Caco-2 (cell line): ENCODE measurements at regions not wholly inside any gene's neighbourhood (a gene's known extent, or its start where the extent isn't known, plus 50 kb on each side); places are given as distances from the start of the nearest gene placed in this dataset.

Source experiments
- BruUV-seq: library from RNA; stranded (reverse); fragments of 400-500 nt; replicated peaks from 2 replicates; lab custom pipeline; 2021; lab: Mats Ljungman, UMichigan
- CTCF ChIA-PET: fragments of 300-600 bp; sonication (Branson Sonifier 250); formaldehyde crosslinking; loops from one replicate; lab custom pipeline; 2022; ENCODE audit warnings: antibody characterized with exemption; lab: Charles Lee
- POLR2A ChIA-PET: fragments of 300-600 bp; sonication (Branson Sonifier 250); formaldehyde crosslinking; loops from one replicate; lab custom pipeline; 2022; ENCODE audit warnings: antibody characterized with exemption; lab: Charles Lee
- DNase-seq, 2 experiments: peaks; one replicate each; pipeline versions ENCODE4 v3.0.0 to v3.0.0-alpha.2; 2020 to 2022
- H3K27me3 ChIP-seq: replicated peaks from 2 replicates; pipeline ENCODE4 v1.6.0; 2011; ENCODE audit warnings: low read length; ENCODE audit not compliant: control insufficient read depth, insufficient read depth
- H3K36me3 ChIP-seq: 2 replicates; pipeline ENCODE4 v1.5.1; 2011; ENCODE audit warnings: low read length; ENCODE audit not compliant: control insufficient read depth, insufficient read depth
- H3K4me1 ChIP-seq: fragments of 250-450 bp; sonication (Bioruptor Pico); 2 replicates; pipeline ENCODE4 v1.5.1; 2020; ENCODE audit warnings: mild to moderate bottlenecking
- H3K4me3 ChIP-seq: 2 replicates; pipeline ENCODE4 v1.5.1; 2011; ENCODE audit warnings: low read depth, mild to moderate bottlenecking, control low read depth, low read length
- H3K9me3 ChIP-seq: fragments of 250-450 bp; sonication (Bioruptor Pico); 2 replicates; pipeline ENCODE4 v1.5.1; 2020; ENCODE audit warnings: mild to moderate bottlenecking, moderate library complexity
- H3K27ac Mint-ChIP-seq: one replicate; pipeline ENCODE4 v1.8.0; 2022; ENCODE audit warnings: mixed read lengths; ENCODE audit not compliant: unreplicated experiment
- H3K27me3 Mint-ChIP-seq: one replicate; pipeline ENCODE4 v1.8.0; 2022; ENCODE audit warnings: mixed read lengths; ENCODE audit not compliant: insufficient read depth, unreplicated experiment
- H3K36me3 Mint-ChIP-seq: one replicate; pipeline ENCODE4 v1.8.0; 2022; ENCODE audit warnings: mild to moderate bottlenecking, mixed read lengths; ENCODE audit not compliant: insufficient read depth, unreplicated experiment
- H3K4me1 Mint-ChIP-seq: one replicate; pipeline ENCODE4 v1.8.0; 2022; ENCODE audit warnings: low read depth, mixed read lengths; ENCODE audit not compliant: unreplicated experiment
- H3K4me3 Mint-ChIP-seq: one replicate; pipeline ENCODE4 v1.8.0; 2022; ENCODE audit warnings: mild to moderate bottlenecking, moderate library complexity, mixed read lengths; ENCODE audit not compliant: unreplicated experiment
- H3K9me3 Mint-ChIP-seq: one replicate; pipeline ENCODE4 v1.8.0; 2022; ENCODE audit warnings: mixed read lengths; ENCODE audit not compliant: unreplicated experiment
- CTCF ChIP-seq, 2 experiments: fragments of 200-600 bp in 1 of 2; IDR thresholded peaks; 1 replicate in 1 of 2; 2 replicates in 1 of 2; pipeline versions ENCODE4 v1.5.1 to v1.8.0; 2011 to 2022; ENCODE audit warnings: antibody characterized with exemption in 1 of 2, control low read depth in 1 of 2, inconsistent platforms in 1 of 2, low read depth in 1 of 2, low read length in 1 of 2, mild to moderate bottlenecking in 1 of 2, moderate library complexity in 1 of 2; ENCODE audit not compliant: insufficient read depth in 1 of 2, severe bottlenecking in 1 of 2, unreplicated experiment in 1 of 2
- intact Hi-C: fragments of 100-400 bp; cut with micrococcal nuclease; formaldehyde crosslinking; loops from one replicate; pipeline ENCODE4 v1.10.0; 2022; ENCODE audit not compliant: unreplicated experiment

- DNase-seq, result no peak
- Mint-ChIP-seq H3K27me3 (peaks cover under 1% of the 10 kb centered on the region), H3K36me3 (no peaks in the 10 kb centered on the region), H3K27ac (no peak overlapping the region), H3K9me3 (peaks cover 6% of the 10 kb centered on the region), H3K4me1 (no peaks in the 10 kb centered on the region), H3K4me3 (no peak overlapping the region)
- no TSS peak for BruUV-seq
- H3K36me3 ChIP-seq, result no peaks in the 10 kb centered on the region
- intact Hi-C loops, result no loop called here
- no peak for TF ChIP-seq CTCF (IDR thresholded peaks at IDR 0.05; ENCODE audit: insufficient read depth in 1 of 2, low read depth in 1 of 2, low read length in 1 of 2, severe bottlenecking in 1 of 2, unreplicated experiment in 1 of 2)
- H3K4me3 ChIP-seq, result no peak overlapping the region
- no peaks in the 10 kb centered on the region for H3K9me3 ChIP-seq
- H3K4me1 ChIP-seq, result no peaks in the 10 kb centered on the region
- POLR2A ChIA-PET, result no interaction called here
- CTCF ChIA-PET, result no interaction called here
- no peaks in the 10 kb centered on the region for H3K27me3 ChIP-seq
Measured at GRCh38 chr9:107123389-107123788, 159.7 kb upstream of the RAD23B start.

GRCh38 chr9:107127608-107128007 lies 155.5 kb upstream of the RAD23B start:
- no peak overlapping the region for H3K4me3 ChIP-seq
- intact Hi-C loops, result no loop called here
- H3K27me3 ChIP-seq, result no peaks in the 10 kb centered on the region
- Mint-ChIP-seq H3K4me1 (no peaks in the 10 kb centered on the region), H3K4me3 (no peak overlapping the region), H3K27ac (no peak overlapping the region), H3K36me3 (no peaks in the 10 kb centered on the region), H3K9me3 (peaks cover 6% of the 10 kb centered on the region), H3K27me3 (peaks cover 3% of the 10 kb centered on the region)
- no peaks in the 10 kb centered on the region for H3K9me3 ChIP-seq
- no peak for TF ChIP-seq CTCF (IDR thresholded peaks at IDR 0.05; ENCODE audit: insufficient read depth in 1 of 2, low read depth in 1 of 2, low read length in 1 of 2, severe bottlenecking in 1 of 2, unreplicated experiment in 1 of 2)
- ChIA-PET CTCF (no interaction called here), POLR2A (no interaction called here)
- H3K36me3 ChIP-seq, result no peaks in the 10 kb centered on the region
- no TSS peak for BruUV-seq
- H3K4me1 ChIP-seq, result 0 out of 2 replicates have a peak, but pooled peaks cover 4% of the 10 kb centered on the region
- peak in 1 of 2 experiments; percentile 14 for DNase-seq

- Mint-ChIP-seq H3K27ac (no peak overlapping the region), H3K36me3 (no peaks in the 10 kb centered on the region), H3K9me3 (no peaks in the 10 kb centered on the region), H3K4me3 (no peak overlapping the region), H3K4me1 (no peaks in the 10 kb centered on the region), H3K27me3 (peaks cover 3% of the 10 kb centered on the region)
- Histone ChIP-seq H3K36me3 (no peaks in the 10 kb centered on the region), H3K9me3 (no peaks in the 10 kb centered on the region), H3K4me3 (no peak overlapping the region), H3K27me3 (no peaks in the 10 kb centered on the region), H3K4me1 (0 out of 2 replicates have a peak, but pooled peaks cover 4% of the 10 kb centered on the region)
- ChIA-PET CTCF (no interaction called here), POLR2A (no interaction called here)
- DNase-seq, result no peak
- intact Hi-C loops, result loop anchor here (10.0 kb wide), 1 partner anchor 56 kb away; no protein-coding TSS in a partner anchor
- TF ChIP-seq CTCF (IDR thresholded peaks at IDR 0.05; ENCODE audit: insufficient read depth in 1 of 2, low read depth in 1 of 2, low read length in 1 of 2, severe bottlenecking in 1 of 2, unreplicated experiment in 1 of 2), result no peak
- no TSS peak for BruUV-seq
Measured at GRCh38 chr9:107131108-107131799, 151.8 kb upstream of the RAD23B start.
